Liver (tissue), 8 donors: ENCODE measurements at regions not wholly inside any gene's neighbourhood (a gene's known extent, or its start where the extent isn't known, plus 50 kb on each side); places are given as distances from the start of the nearest gene placed in this dataset.

ENCODE experiments used
- DNase-seq: peaks from one replicate; pipeline ENCODE4 v3.0.0-alpha.2; 2017; ENCODE audit warnings: low spot score
- H3K27ac ChIP-seq, 2 donors: one replicate each; pipeline ENCODE4 v1.7.0; 2013; ENCODE audit warnings: inconsistent platforms in 2 of 2, low read length in 2 of 2, control low read depth in 1 of 2, low read depth in 1 of 2, mild to moderate bottlenecking in 1 of 2
- H3K27me3 ChIP-seq, 4 donors: one replicate each; pipeline versions ENCODE4 v1.6.1 to v1.7.0; 2013; ENCODE audit warnings: low read length in 3 of 4, inconsistent platforms in 1 of 4, mild to moderate bottlenecking in 1 of 4, moderate library complexity in 1 of 4; ENCODE audit not compliant: control insufficient read depth in 4 of 4, insufficient read depth in 4 of 4
- H3K36me3 ChIP-seq, 4 donors: one replicate each; pipeline versions ENCODE4 v1.6.1 to v1.7.0; 2013; ENCODE audit warnings: low read length in 3 of 4, mild to moderate bottlenecking in 3 of 4, low read depth in 1 of 4, moderate library complexity in 1 of 4; ENCODE audit not compliant: control insufficient read depth in 4 of 4, insufficient read depth in 3 of 4
- H3K4me1 ChIP-seq, 4 donors: one replicate each; pipeline versions ENCODE4 v1.6.1 to v1.7.0; 2013; ENCODE audit warnings: low read length in 3 of 4, mild to moderate bottlenecking in 3 of 4, moderate library complexity in 1 of 4; ENCODE audit not compliant: control insufficient read depth in 4 of 4, insufficient read depth in 4 of 4
- H3K4me3 ChIP-seq, 3 donors: one replicate each; pipeline versions ENCODE4 v1.6.1 to v1.7.0; 2013; ENCODE audit warnings: low read length in 3 of 3, control low read depth in 1 of 3, low read depth in 1 of 3, mild to moderate bottlenecking in 1 of 3
- H3K9ac ChIP-seq, 2 donors: one replicate each; pipeline ENCODE4 v1.7.0; 2013; ENCODE audit warnings: low read length in 2 of 2, mild to moderate bottlenecking in 2 of 2, moderate library complexity in 2 of 2, control low read depth in 1 of 2, low read depth in 1 of 2
- H3K9me3 ChIP-seq, 4 donors: one replicate each; pipeline versions ENCODE4 v1.6.1 to v1.7.0; 2013; ENCODE audit warnings: low read length in 3 of 4; ENCODE audit not compliant: control insufficient read depth in 4 of 4
- GABPA ChIP-seq, 2 donors: IDR thresholded peaks in 1 of 2; conservative IDR thresholded peaks in 1 of 2; 2 replicates each; pipeline ENCODE4 v1.6.1; 2016; ENCODE audit warnings: antibody characterized with exemption in 2 of 2, mild to moderate bottlenecking in 1 of 2, moderate library complexity in 1 of 2
- RAD21 ChIP-seq, 2 donors: IDR thresholded peaks; 2 replicates each; pipeline ENCODE4 v1.6.1; 2016; ENCODE audit warnings: antibody characterized with exemption in 2 of 2, mild to moderate bottlenecking in 2 of 2
- SP1 ChIP-seq: IDR thresholded peaks from 2 replicates; pipeline ENCODE4 v1.6.1; 2018; ENCODE audit warnings: antibody characterized with exemption, mild to moderate bottlenecking
- YY1 ChIP-seq: IDR thresholded peaks from 2 replicates; pipeline ENCODE4 v1.6.1; 2016; ENCODE audit warnings: antibody characterized with exemption, mild to moderate bottlenecking
- WGBS: extraction: QIAGEN DNeasy Blood & Tissue Kit; methylation state at CpG from one replicate; pipeline ENCODE4 v1.1.7; 2013; 5-methylcytosine and 5-hydroxymethylcytosine counted together
- TF ChIP-seq, protein P1 (sequence below): IDR thresholded peaks from 2 replicates; pipeline ENCODE4 v1.6.1; 2016; ENCODE audit warnings: antibody characterized with exemption, mild to moderate bottlenecking
- TF ChIP-seq, protein P2 (sequence below): fragments of 150-350 bp; IDR thresholded peaks from 2 replicates; pipeline ENCODE4 v1.5.1; 2017; ENCODE audit warnings: improper control_type of control experiment, low read depth, low read length; ENCODE audit not compliant: missing input control
- TF ChIP-seq, protein P3 (sequence below): IDR thresholded peaks from 2 replicates; pipeline ENCODE4 v1.6.1; 2016; ENCODE audit warnings: antibody characterized with exemption
- TF ChIP-seq, protein P4 (sequence below): IDR thresholded peaks from 2 replicates; pipeline ENCODE4 v1.6.1; 2016; ENCODE audit warnings: antibody characterized with exemption
- TF ChIP-seq, protein P5 (sequence below): IDR thresholded peaks from 2 replicates; pipeline ENCODE4 v1.6.1; 2016; ENCODE audit warnings: antibody characterized with exemption
- donor health status: healthy.
- donor health status: healthy.
- donor health status: healthy.
- donor health status: healthy.
- donor health status: healthy.

DNA sequence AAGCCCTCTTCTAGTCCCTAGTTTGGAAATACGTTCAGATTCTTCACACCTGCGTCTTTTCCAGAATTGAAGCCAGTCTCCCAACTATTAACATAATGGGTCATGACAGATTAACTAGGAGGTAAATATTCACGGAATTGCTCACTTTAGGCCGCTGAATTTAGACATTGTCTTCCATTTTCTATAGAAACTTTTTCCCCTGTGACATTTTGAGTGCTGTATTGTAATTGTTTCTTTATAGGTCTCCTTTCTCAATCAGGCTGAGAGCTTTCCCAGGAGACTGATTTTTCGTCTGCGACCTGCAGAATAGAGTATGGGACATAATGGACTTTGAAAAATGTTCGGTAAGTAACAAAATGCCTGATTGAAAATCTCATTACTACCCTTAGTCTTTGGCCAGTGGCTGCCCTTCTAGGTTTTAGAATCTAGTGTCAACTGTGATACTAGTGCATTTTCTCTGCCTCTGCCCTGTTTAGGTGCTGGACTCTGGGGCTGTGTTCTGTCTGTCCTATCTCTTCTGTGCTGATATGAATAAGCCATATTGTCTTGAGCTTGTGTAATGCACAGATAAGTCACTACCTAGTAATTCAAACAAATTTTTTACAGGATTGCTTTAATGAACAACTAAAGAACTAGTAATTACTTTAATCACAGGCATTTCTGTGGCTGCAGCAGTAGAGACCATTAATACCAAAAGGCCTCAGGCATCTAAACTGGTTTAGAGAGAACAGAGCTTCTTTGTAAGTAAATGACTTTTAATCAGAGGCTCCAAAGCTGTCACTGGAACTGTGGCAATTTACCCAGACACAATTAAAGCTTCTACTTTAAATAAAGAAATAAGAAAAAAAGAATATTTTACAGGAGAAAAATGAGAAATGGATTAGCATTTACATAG lies 122.4 kb upstream of the FREM2 start:
- Histone ChIP-seq H3K9me3 (peaks cover 0 to 3% (median 0%) of the 10 kb centered on the region in 4 donors), H3K4me1 (no peaks in the 10 kb centered on the region), H3K27me3 (peaks cover 0 to 4% (median 0%) of the 10 kb centered on the region in 4 donors), H3K27ac (no peak overlapping the region), H3K36me3 (no peaks in the 10 kb centered on the region), H3K9ac (no peak overlapping the region), H3K4me3 (no peak overlapping the region)
- WGBS: 74% methylated on average over 7 of the region's 7 CpGs
- TF ChIP-seq, protein P1, sequence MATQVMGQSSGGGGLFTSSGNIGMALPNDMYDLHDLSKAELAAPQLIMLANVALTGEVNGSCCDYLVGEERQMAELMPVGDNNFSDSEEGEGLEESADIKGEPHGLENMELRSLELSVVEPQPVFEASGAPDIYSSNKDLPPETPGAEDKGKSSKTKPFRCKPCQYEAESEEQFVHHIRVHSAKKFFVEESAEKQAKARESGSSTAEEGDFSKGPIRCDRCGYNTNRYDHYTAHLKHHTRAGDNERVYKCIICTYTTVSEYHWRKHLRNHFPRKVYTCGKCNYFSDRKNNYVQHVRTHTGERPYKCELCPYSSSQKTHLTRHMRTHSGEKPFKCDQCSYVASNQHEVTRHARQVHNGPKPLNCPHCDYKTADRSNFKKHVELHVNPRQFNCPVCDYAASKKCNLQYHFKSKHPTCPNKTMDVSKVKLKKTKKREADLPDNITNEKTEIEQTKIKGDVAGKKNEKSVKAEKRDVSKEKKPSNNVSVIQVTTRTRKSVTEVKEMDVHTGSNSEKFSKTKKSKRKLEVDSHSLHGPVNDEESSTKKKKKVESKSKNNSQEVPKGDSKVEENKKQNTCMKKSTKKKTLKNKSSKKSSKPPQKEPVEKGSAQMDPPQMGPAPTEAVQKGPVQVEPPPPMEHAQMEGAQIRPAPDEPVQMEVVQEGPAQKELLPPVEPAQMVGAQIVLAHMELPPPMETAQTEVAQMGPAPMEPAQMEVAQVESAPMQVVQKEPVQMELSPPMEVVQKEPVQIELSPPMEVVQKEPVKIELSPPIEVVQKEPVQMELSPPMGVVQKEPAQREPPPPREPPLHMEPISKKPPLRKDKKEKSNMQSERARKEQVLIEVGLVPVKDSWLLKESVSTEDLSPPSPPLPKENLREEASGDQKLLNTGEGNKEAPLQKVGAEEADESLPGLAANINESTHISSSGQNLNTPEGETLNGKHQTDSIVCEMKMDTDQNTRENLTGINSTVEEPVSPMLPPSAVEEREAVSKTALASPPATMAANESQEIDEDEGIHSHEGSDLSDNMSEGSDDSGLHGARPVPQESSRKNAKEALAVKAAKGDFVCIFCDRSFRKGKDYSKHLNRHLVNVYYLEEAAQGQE: no peak
- TF ChIP-seq, protein P2, sequence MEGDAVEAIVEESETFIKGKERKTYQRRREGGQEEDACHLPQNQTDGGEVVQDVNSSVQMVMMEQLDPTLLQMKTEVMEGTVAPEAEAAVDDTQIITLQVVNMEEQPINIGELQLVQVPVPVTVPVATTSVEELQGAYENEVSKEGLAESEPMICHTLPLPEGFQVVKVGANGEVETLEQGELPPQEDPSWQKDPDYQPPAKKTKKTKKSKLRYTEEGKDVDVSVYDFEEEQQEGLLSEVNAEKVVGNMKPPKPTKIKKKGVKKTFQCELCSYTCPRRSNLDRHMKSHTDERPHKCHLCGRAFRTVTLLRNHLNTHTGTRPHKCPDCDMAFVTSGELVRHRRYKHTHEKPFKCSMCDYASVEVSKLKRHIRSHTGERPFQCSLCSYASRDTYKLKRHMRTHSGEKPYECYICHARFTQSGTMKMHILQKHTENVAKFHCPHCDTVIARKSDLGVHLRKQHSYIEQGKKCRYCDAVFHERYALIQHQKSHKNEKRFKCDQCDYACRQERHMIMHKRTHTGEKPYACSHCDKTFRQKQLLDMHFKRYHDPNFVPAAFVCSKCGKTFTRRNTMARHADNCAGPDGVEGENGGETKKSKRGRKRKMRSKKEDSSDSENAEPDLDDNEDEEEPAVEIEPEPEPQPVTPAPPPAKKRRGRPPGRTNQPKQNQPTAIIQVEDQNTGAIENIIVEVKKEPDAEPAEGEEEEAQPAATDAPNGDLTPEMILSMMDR: no peak
- no peak for TF ChIP-seq RAD21 (IDR thresholded peaks at IDR 0.05)
- TF ChIP-seq, protein P3, sequence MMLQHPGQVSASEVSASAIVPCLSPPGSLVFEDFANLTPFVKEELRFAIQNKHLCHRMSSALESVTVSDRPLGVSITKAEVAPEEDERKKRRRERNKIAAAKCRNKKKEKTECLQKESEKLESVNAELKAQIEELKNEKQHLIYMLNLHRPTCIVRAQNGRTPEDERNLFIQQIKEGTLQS: no peak
- TF ChIP-seq, protein P4, sequence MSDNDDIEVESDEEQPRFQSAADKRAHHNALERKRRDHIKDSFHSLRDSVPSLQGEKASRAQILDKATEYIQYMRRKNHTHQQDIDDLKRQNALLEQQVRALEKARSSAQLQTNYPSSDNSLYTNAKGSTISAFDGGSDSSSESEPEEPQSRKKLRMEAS: no peak
- no peak for TF ChIP-seq GABPA (IDR thresholded peaks at IDR 0.05 in 1 of 2, conservative IDR thresholded peaks at IDR 0.05 in 1 of 2)
- no peak for TF ChIP-seq SP1
- no peak for DNase-seq

DNA sequence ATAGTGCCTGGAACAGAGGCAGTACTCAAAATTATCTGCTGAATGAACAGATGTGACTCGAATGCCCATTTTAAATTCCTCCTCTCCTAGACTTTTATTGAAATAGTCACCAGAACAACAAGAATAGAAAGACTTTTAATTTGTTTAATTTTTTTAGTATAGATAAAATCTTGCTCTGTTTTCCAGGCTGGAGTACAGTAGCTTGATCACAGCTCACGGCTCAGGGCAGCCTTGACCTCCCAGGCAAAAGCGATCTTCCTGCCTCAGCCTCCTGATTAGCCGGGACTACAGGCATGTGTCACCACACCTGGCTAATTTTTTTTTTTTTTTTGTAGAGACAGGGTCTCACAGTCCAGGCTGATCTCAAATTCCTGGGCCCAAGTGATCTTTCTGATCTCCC lies 120.9 kb upstream of the FREM2 start:
- DNase-seq: no peak
- Histone ChIP-seq H3K9ac (no peak overlapping the region), H3K27ac (no peak overlapping the region), H3K9me3 (peaks cover 0 to 4% (median 2%) of the 10 kb centered on the region in 4 donors), H3K27me3 (peaks cover 0 to 4% (median 0%) of the 10 kb centered on the region in 4 donors), H3K4me3 (no peak overlapping the region), H3K36me3 (no peaks in the 10 kb centered on the region), H3K4me1 (no peaks in the 10 kb centered on the region)
- TF ChIP-seq, protein P2: no peak
- TF ChIP-seq, protein P5, sequence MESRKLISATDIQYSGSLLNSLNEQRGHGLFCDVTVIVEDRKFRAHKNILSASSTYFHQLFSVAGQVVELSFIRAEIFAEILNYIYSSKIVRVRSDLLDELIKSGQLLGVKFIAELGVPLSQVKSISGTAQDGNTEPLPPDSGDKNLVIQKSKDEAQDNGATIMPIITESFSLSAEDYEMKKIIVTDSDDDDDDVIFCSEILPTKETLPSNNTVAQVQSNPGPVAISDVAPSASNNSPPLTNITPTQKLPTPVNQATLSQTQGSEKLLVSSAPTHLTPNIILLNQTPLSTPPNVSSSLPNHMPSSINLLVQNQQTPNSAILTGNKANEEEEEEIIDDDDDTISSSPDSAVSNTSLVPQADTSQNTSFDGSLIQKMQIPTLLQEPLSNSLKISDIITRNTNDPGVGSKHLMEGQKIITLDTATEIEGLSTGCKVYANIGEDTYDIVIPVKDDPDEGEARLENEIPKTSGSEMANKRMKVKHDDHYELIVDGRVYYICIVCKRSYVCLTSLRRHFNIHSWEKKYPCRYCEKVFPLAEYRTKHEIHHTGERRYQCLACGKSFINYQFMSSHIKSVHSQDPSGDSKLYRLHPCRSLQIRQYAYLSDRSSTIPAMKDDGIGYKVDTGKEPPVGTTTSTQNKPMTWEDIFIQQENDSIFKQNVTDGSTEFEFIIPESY: no peak
- no peak for TF ChIP-seq YY1
- 67% methylated on average over 4 of the region's 4 CpGs for WGBS
